ENCODE measurements at regions not wholly inside any gene's neighbourhood (a gene's known extent, or its start where the extent isn't known, plus 50 kb on each side); places are given as distances from the start of the nearest gene placed in this dataset.

DNA sequence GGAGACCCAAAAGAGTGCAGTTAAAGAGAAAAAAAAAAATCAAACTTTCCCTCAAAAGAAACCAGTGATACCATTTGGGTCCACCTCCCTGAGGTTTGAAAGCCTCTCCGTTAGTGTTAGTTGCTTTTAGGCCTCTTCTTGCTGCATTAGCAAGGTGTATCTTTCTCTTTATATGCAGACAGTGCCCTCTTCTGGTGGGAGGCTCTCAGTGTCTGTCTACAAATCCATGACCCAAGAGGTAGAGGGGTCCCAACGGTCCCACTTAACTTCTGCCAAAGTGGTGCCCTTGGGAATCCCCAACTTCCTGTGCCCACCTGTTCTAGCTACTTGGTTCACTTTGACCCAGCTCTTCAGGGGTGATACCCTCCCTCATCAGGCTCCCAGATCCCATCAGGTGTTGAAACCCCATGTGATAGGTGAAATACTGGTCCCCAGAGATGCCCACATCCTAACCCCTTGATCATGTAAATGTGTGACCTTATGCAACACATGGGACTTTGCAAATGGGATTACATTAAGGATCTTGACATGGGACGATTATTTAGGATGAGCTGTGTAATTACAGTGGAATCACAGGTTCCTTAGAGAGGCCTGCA lies 63.7 kb upstream of the CD99 start:
- intact Hi-C loops (cut with DNase I), result no loop called here
- no peaks in the 10 kb centered on the region for H3K27me3 ChIP-seq
- H3K4me3 ChIP-seq, result no peak overlapping the region
- TF ChIP-seq, protein P1, sequence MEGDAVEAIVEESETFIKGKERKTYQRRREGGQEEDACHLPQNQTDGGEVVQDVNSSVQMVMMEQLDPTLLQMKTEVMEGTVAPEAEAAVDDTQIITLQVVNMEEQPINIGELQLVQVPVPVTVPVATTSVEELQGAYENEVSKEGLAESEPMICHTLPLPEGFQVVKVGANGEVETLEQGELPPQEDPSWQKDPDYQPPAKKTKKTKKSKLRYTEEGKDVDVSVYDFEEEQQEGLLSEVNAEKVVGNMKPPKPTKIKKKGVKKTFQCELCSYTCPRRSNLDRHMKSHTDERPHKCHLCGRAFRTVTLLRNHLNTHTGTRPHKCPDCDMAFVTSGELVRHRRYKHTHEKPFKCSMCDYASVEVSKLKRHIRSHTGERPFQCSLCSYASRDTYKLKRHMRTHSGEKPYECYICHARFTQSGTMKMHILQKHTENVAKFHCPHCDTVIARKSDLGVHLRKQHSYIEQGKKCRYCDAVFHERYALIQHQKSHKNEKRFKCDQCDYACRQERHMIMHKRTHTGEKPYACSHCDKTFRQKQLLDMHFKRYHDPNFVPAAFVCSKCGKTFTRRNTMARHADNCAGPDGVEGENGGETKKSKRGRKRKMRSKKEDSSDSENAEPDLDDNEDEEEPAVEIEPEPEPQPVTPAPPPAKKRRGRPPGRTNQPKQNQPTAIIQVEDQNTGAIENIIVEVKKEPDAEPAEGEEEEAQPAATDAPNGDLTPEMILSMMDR (IDR thresholded peaks at IDR 0.05), result peak; percentile 29 to 65 (median 45)
- no peak for TF ChIP-seq EP300 (IDR thresholded peaks at IDR 0.05)
- no peaks in the 10 kb centered on the region for H3K4me1 ChIP-seq
- peak; percentile 82 for DNase-seq (ENCODE audit: extremely low spot score)
- peaks cover 0 to 5% (median 0%) of the 10 kb centered on the region in 4 donors for H3K9me3 ChIP-seq
- 41% methylated on average over 3 of the region's 3 CpGs for WGBS
- no peak overlapping the region for H3K27ac ChIP-seq (replicated peaks in 1 of 4)
- H3K36me3 ChIP-seq, result peaks cover 9 to 34% (median 20%) of the 10 kb centered on the region in 4 donors

DNA sequence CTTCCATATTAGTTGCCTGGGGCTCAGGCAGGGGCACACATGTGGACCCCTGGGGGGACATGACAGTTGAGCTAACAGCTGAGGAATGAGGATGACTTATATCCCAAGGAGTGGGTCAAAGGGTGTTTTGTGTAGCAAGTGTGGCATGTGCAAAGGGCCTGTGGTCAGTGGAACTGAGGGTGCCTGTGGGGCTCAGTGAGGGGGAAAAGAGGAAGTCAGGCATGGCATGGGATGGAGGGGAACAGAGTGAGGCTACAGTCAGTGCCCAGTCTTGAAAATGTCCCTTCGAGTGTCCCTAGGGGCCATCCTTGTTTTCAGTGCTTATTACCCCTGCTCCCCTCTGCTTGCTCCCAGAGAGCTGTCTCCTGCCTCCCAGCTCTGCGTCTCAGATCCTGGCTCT lies 64.3 kb upstream of the CD99 start:
- peak; percentile 31 for DNase-seq (ENCODE audit: extremely low spot score)
- Histone ChIP-seq H3K27ac (replicated peaks in 1 of 4) (no peak overlapping the region), H3K4me1 (no peaks in the 10 kb centered on the region), H3K9me3 (peaks cover 0 to 5% (median 0%) of the 10 kb centered on the region in 4 donors), H3K4me3 (no peak overlapping the region), H3K36me3 (peaks cover 9 to 34% (median 20%) of the 10 kb centered on the region in 4 donors), H3K27me3 (no peaks in the 10 kb centered on the region)
- TF ChIP-seq EP300 (IDR thresholded peaks at IDR 0.05) (no peak), POLR2A (IDR thresholded peaks at IDR 0.05; ENCODE audit: low read depth) (no peak), POLR2AphosphoS5 (IDR thresholded peaks at IDR 0.05) (no peak)
- TF ChIP-seq, protein P1 (IDR thresholded peaks at IDR 0.05), result no peak
- WGBS, result 83% methylated on average over 2 of the region's 2 CpGs
- intact Hi-C loops (cut with DNase I), result no loop called here

- Histone ChIP-seq H3K27ac (replicated peaks in 1 of 4) (no peak overlapping the region), H3K27me3 (no peaks in the 10 kb centered on the region), H3K4me3 (no peak overlapping the region), H3K36me3 (peaks cover 12 to 50% (median 14%) of the 10 kb centered on the region in 4 donors), H3K9me3 (no peaks in the 10 kb centered on the region), H3K4me1 (no peaks in the 10 kb centered on the region)
- intact Hi-C loops (cut with DNase I), result no loop called here
- DNase-seq (ENCODE audit: extremely low spot score), result no peak
- 93% methylated on average over 3 of the region's 3 CpGs for WGBS
- no peak for TF ChIP-seq POLR2AphosphoS5 (IDR thresholded peaks at IDR 0.05)
- TF ChIP-seq, protein P1 (IDR thresholded peaks at IDR 0.05), result no peak
Measured at GRCh38 chrX:2620576-2620975, 70.5 kb upstream of the CD99 start.

GRCh38 chrX:2618516-2618915 lies 72.6 kb upstream of the CD99 start:
- Histone ChIP-seq H3K36me3 (peaks cover 6 to 43% (median 8%) of the 10 kb centered on the region in 4 donors), H3K4me3 (no peak overlapping the region), H3K27me3 (no peaks in the 10 kb centered on the region), H3K4me1 (peaks cover 0 to 8% (median 4%) of the 10 kb centered on the region in 4 donors), H3K27ac (replicated peaks in 1 of 4) (no peak overlapping the region), H3K9me3 (no peaks in the 10 kb centered on the region)
- WGBS, result 50% methylated on average over 4 of the region's 4 CpGs
- peak; percentile 26 for DNase-seq (ENCODE audit: extremely low spot score)
- no peak for TF ChIP-seq EP300 (IDR thresholded peaks at IDR 0.05)
- TF ChIP-seq POLR2AphosphoS5 (IDR thresholded peaks at IDR 0.05), result no peak
- TF ChIP-seq, protein P1 (IDR thresholded peaks at IDR 0.05), result no peak
- TF ChIP-seq POLR2A (IDR thresholded peaks at IDR 0.05; ENCODE audit: low read depth), result no peak
- intact Hi-C loops (cut with DNase I), result loop anchor here (10.0 kb wide), 1 partner anchor 76 kb away; the partner anchor contains the start of gene CD99

GRCh38 chrX:2614911-2615310 lies 76.2 kb upstream of the CD99 start:
- Histone ChIP-seq H3K27me3 (no peaks in the 10 kb centered on the region), H3K9me3 (no peaks in the 10 kb centered on the region), H3K27ac (replicated peaks in 1 of 4) (peak overlapping the region in 2 of 4 donors; percentile 10 to 42), H3K4me1 (peaks cover 3 to 24% (median 16%) of the 10 kb centered on the region in 4 donors), H3K4me3 (no peak overlapping the region), H3K36me3 (peaks cover 0 to 39% (median 8%) of the 10 kb centered on the region in 4 donors)
- intact Hi-C loops (cut with DNase I), result loop anchor here (10.0 kb wide), 1 partner anchor 80 kb away; the partner anchor contains the start of gene CD99
- 9% methylated on average over 3 of the region's 3 CpGs for WGBS
- no peak for DNase-seq (ENCODE audit: extremely low spot score)
- TF ChIP-seq POLR2A (IDR thresholded peaks at IDR 0.05; ENCODE audit: low read depth), result no peak
- TF ChIP-seq, protein P1 (IDR thresholded peaks at IDR 0.05), result peak in 2 of 3 experiments; percentile 32 to 43
- TF ChIP-seq EP300 (IDR thresholded peaks at IDR 0.05), result no peak
- TF ChIP-seq POLR2AphosphoS5 (IDR thresholded peaks at IDR 0.05), result no peak

Data from esophagus muscularis mucosa (tissue), 4 donors.